ENCODE measurements at regions not wholly inside any gene's neighbourhood (a gene's known extent, or its start where the extent isn't known, plus 50 kb on each side); places are given as distances from the start of the nearest gene placed in this dataset.
A peak's percentile ranks its signal among the peaks of the same experiment; 100 is the strongest.

DNA sequence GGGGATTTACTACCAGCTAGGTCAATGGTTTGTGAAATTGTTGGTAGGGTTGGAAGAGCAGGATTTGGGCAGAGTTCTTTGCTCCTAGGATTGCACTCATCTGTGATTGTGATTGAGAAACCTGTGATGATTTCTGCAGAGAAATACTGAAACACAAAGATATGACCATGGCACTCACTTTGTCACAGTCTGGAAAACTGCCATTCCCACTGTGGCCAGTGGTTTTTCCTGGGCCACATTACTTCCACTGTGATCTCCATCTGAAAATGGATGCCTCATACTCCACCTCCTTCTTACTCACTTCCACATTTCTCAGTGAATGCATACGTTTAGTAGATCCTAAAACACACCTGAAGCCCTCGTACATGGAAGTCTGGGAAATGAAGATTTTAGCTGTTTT lies 593.2 kb downstream of the LMO7 start:
- no peak for DNase-seq (ENCODE audit: low read depth)
- H3K4me3 ChIP-seq (ENCODE audit: low read depth, low read length), result no peak overlapping the region
- TF ChIP-seq, protein P1, sequence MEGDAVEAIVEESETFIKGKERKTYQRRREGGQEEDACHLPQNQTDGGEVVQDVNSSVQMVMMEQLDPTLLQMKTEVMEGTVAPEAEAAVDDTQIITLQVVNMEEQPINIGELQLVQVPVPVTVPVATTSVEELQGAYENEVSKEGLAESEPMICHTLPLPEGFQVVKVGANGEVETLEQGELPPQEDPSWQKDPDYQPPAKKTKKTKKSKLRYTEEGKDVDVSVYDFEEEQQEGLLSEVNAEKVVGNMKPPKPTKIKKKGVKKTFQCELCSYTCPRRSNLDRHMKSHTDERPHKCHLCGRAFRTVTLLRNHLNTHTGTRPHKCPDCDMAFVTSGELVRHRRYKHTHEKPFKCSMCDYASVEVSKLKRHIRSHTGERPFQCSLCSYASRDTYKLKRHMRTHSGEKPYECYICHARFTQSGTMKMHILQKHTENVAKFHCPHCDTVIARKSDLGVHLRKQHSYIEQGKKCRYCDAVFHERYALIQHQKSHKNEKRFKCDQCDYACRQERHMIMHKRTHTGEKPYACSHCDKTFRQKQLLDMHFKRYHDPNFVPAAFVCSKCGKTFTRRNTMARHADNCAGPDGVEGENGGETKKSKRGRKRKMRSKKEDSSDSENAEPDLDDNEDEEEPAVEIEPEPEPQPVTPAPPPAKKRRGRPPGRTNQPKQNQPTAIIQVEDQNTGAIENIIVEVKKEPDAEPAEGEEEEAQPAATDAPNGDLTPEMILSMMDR (IDR thresholded peaks at IDR 0.05; ENCODE audit: insufficient read depth, low read depth, low read length, missing control alignments), result no peak

DNA sequence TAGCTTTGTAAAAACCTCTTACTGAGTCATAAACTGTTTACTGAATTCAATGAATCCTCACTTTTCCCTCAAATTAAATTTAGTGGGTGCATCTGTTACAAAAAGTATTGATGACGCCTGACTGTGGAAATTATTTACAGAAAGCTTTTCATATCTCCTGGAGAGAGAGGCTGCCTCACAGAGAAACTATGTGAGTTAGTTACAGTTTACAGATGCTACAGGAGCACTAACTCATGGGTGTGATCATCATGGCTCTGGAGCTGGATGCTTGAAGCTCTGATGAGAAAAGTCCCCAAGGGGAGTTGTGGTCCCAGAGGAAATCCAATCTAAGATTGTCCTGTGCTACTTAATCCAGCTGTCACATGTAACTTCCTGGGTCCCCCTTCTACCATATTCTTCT lies 590.8 kb downstream of the LMO7 start:
- no peak for DNase-seq (ENCODE audit: low read depth)
- H3K4me3 ChIP-seq (ENCODE audit: low read depth, low read length), result no peak overlapping the region

GRCh38 chr13:76225815-76226489 lies 589.8 kb downstream of the LMO7 start:
- TF ChIP-seq, protein P1 (IDR thresholded peaks at IDR 0.05; ENCODE audit: insufficient read depth, low read depth, low read length, missing control alignments), result no peak

More for the DNA sequence above, 590.8 kb downstream of the LMO7 start:
- TF ChIP-seq, protein P1 (IDR thresholded peaks at IDR 0.05; ENCODE audit: insufficient read depth, low read depth, low read length, missing control alignments), result no peak

DNA sequence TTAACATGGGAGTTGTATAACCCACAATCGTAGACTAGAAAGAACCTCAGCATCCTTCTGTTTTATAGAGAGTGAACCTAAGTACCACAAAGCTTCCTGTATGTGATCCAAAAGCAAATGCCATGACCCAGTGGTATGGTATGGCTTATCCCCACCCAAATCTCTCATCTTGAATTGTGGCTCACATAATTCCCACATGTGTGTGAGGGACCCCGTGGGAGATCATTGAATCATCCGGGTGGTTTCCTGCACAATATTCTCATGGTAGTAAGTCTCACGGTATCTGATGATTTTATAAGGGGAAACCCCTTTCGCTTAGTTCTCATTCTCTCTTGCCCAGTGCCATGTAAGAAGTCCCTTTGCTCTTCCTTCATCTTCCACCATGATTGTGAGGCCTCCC lies 587.9 kb downstream of the LMO7 start:
- TF ChIP-seq, protein P1 (IDR thresholded peaks at IDR 0.05; ENCODE audit: insufficient read depth, low read depth, low read length, missing control alignments), result no peak
- peak; percentile 4 for DNase-seq (ENCODE audit: low read depth)
- no peak overlapping the region for H3K4me3 ChIP-seq (ENCODE audit: low read depth, low read length)

More at GRCh38 chr13:76225815-76226489, 589.8 kb downstream of the LMO7 start:
- no peak overlapping the region for H3K4me3 ChIP-seq (ENCODE audit: low read depth, low read length)
- no peak for DNase-seq (ENCODE audit: low read depth)

DNA sequence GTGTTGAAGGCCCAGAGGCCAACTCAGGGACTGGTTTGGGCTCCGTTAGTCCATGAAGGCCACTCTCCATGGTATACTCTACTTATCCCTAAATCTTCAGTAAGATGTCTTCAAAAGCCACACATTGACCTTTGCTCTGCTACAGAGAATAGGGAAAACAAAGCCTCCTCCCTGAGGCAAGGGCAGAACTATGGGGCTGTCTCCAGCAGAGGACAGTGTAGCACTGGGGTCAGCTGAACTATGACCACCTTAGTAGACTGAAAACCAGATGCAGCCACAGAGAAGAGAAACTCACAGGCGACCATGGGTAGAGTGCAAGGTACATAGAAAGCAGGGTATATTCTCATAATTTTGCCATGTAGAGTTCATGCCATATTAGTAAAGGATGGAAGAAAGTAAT lies 587.4 kb downstream of the LMO7 start:
- peak; percentile 3 for DNase-seq (ENCODE audit: low read depth)
- TF ChIP-seq, protein P1 (IDR thresholded peaks at IDR 0.05; ENCODE audit: insufficient read depth, low read depth, low read length, missing control alignments), result no peak
- H3K4me3 ChIP-seq (ENCODE audit: low read depth, low read length), result no peak overlapping the region

DNA sequence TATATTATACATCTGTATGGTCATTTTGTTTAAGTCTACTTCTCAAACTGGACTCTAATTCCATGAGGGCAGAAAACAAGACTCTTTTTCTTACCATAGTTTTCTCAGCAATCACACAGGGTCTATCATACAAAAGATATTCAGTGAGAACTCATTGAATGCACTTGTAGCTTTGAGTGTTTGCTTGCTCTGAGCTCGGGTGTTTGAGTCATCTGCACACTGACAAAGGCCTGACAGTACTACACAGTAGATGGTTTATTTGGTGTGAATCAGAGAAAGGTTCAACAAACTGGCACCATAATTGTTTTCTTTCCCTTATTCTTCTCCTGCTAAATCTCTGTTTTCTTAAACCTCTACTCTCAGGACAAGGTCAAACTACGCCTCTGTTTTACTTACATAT lies 586.4 kb downstream of the LMO7 start:
- TF ChIP-seq, protein P1 (IDR thresholded peaks at IDR 0.05; ENCODE audit: insufficient read depth, low read depth, low read length, missing control alignments), result no peak
- DNase-seq (ENCODE audit: low read depth), result no peak
- no peak overlapping the region for H3K4me3 ChIP-seq (ENCODE audit: low read depth, low read length)

DNA sequence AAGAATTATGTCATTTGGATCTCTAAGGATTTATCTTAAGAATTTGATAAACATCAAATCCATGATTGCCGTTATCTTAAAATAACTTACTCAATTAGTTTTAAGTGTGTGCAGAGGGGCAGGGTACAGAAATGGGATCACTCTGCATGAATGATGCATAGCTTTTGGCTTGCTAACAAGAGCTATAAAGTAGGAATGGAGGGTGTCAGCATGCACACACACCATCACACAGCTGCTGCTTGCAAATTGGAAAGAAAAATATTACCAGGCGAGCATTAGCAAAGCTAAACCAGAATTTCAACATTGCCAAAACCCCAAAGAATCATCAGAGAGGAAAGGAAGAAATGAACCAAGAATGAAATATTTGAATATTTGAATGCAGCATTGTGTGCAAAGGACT lies 580.6 kb downstream of the LMO7 start:
- TF ChIP-seq, protein P1 (IDR thresholded peaks at IDR 0.05; ENCODE audit: insufficient read depth, low read depth, low read length, missing control alignments), result no peak
- DNase-seq (ENCODE audit: low read depth), result no peak

More for the DNA sequence above, 580.6 kb downstream of the LMO7 start:
- no peak overlapping the region for H3K4me3 ChIP-seq (ENCODE audit: low read depth, low read length)

Measured in GM12865 (cell line).